ENCODE measurements at regions not wholly inside any gene's neighbourhood (a gene's known extent, or its start where the extent isn't known, plus 50 kb on each side); places are given as distances from the start of the nearest gene placed in this dataset.

- peak in 1 of 2 donors; percentile 12 for DNase-seq (ENCODE audit: extremely low read depth in 1 of 2, low read depth in 1 of 2)
Measured at GRCh38 chr2:12507295-12507694, 209.4 kb upstream of the TRIB2 start.

DNA sequence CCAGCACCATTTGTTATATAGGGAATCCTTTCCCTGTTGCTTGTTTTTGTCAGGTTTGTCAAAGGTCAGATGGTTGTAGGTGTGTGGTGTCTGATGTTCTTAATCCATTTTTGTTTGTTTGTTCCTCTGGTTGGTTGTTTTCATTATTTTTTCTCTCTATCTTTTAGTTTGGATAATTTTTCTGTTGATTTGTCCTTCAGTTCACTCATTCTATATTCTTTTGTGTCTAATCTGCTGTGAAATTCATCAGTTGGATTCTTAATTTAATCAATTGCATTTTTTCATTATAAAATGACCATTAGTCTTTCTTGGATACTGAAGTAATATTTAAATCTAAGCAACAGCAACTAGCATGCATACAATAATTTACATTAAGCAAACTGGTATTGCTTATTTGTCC lies 206.7 kb upstream of the TRIB2 start:
- no peak for DNase-seq (ENCODE audit: extremely low read depth in 1 of 2, low read depth in 1 of 2)

GRCh38 chr2:12513339-12513738 lies 203.4 kb upstream of the TRIB2 start:
- no peak for DNase-seq (ENCODE audit: extremely low read depth in 1 of 2, low read depth in 1 of 2)

- no peak for DNase-seq (ENCODE audit: extremely low read depth in 1 of 2, low read depth in 1 of 2)
Measured at GRCh38 chr2:12514168-12514567, 202.6 kb upstream of the TRIB2 start.

GRCh38 chr2:12514631-12515437 lies 201.9 kb upstream of the TRIB2 start:
- peak in 1 of 2 donors; percentile 20 for DNase-seq (ENCODE audit: extremely low read depth in 1 of 2, low read depth in 1 of 2)

GRCh38 chr2:12515871-12516270 lies 200.9 kb upstream of the TRIB2 start:
- DNase-seq (ENCODE audit: extremely low read depth in 1 of 2, low read depth in 1 of 2): no peak

- no peak for DNase-seq (ENCODE audit: extremely low read depth in 1 of 2, low read depth in 1 of 2)
Measured at GRCh38 chr2:12533337-12534005, 183.3 kb upstream of the TRIB2 start.

DNA sequence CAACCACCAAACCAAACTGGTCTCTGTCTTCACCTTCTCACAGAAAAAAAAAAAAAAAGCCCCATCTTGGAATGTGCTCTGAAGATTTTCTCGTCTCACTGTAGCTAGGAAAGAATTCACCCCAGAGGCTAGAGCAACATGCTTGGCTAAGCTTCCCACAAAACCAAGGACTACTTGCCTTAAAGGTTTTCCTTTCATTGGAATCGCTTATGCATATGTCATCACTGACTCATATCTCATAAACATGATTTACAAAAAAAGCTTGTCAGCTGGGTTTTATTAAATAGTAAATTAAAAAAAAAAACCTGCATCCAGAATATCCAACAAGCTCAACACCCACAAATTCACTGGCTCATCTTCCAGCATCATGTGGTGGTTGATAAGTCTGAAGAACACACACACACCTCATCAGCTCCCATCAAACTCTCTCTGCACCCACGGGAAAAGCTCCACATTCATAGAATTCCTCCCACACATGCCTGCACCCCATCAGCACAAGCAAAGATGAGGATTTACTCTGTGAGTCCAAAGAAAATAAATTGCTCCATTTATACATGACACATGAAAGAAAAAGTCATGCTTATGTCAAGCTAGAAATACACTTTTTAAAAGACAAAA lies 182.0 kb upstream of the TRIB2 start:
- DNase-seq (ENCODE audit: extremely low read depth in 1 of 2, low read depth in 1 of 2): no peak

DNA sequence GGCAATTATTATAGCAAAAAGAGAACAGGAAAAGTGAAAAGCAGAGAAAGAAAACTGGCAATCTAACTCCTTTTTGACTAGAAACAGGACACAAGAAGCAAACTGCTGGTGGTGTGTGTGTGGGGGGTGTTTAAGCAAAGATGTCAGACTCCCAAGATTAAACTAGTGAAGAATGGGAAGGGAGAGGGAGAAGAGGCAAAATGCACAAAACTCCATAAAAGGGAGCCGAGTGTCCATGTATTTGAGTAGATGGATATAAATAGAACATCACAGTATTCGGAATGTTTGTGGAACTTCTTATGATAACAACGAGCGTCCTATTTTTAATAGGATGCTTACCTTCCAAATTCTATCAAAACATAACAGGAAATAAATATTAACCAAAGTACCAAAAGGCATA lies 179.8 kb upstream of the TRIB2 start:
- DNase-seq (ENCODE audit: extremely low read depth in 1 of 2, low read depth in 1 of 2): no peak

GRCh38 chr2:12538138-12538694 lies 178.5 kb upstream of the TRIB2 start:
- DNase-seq (ENCODE audit: extremely low read depth in 1 of 2, low read depth in 1 of 2): no peak

DNA sequence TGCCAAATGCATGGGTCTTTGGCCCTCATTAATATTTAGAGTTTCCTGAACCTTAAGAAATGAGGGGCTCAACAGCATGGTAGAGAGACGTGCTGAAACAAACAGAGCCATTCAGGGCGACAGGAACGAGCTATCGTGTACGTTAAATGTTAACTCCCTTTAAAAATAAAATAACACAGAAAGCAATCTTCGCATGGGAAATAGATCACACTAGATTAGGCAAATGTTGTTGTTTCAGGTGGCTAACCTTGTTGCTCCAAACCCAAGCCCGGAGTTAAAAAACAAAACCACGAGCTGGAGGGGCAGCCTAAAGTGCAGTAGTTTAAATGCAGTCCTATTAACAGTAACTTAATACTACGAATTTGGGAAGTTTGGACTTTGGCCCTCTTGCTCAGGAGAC lies 177.4 kb upstream of the TRIB2 start:
- no peak for DNase-seq (ENCODE audit: extremely low read depth in 1 of 2, low read depth in 1 of 2)

DNA sequence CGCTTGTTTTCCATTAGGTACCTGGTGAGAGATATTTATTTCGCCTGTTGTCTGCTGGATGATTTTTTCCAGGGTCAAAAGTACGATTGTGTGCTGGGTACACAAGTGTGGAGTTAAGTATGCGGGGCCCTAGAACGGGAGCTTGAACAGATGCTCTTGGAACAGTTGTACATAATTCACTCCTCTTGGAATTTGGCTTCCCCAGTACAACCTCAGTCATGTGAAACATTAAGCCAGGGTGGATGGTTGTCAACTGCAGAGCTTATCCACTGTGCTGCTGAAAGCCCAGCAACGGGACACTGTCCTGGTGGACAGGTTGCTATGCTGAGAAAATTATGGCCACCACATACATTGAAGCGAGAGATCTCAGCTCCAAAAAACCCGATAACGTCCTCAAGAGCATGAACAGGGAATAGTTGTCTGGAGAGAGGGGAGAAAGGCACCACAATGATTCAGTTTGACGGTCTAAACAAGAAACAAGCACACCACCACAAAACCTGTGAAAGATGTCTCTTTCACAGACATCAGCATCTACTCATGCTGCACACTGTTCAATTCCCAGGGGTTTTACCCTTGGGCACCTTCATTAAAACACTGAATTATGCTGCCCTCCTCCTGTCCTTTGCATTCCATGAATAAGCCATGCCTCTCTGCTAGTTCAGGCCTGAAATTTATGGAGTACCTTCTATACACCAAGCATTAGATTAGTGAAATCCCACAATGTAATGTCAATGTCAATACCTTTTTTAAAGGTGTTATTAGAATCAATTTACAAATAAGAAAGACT lies 176.8 kb upstream of the TRIB2 start:
- no peak for DNase-seq (ENCODE audit: extremely low read depth in 1 of 2, low read depth in 1 of 2)

- DNase-seq (ENCODE audit: extremely low read depth in 1 of 2, low read depth in 1 of 2): no peak
Measured at GRCh38 chr2:12543076-12543977, 173.4 kb upstream of the TRIB2 start.

- no peak for DNase-seq (ENCODE audit: extremely low read depth in 1 of 2, low read depth in 1 of 2)
Measured at GRCh38 chr2:12543978-12544558, 172.7 kb upstream of the TRIB2 start.

DNA sequence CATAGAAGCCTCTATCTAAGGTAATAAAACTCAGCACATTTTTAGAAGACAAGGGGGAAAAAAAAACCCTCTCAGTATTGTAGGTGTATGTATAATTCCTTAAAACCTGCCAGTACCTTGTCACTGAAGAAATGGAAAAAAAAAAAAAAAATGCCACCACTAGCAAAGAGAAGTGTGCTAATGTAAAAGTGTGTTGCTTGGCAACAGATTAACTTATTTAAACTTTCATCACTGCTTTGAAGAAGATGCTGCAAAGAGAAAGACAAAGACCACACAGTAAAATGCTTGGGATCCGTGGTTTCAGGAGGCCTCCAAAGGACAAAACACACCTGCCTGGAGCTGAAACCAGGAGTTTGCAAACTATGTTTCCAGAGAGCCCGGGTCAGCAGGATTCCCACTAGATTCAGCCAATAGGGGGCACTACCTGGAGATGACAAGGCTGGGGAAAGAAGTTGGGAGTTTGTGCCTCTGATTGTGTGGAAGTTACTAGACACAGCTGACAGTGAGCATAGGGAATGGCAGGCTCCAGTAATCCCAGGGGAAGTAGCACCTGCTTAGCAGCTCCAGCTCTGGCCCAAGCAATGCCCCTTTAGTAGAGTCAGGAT lies 169.1 kb upstream of the TRIB2 start:
- DNase-seq (ENCODE audit: extremely low read depth in 1 of 2, low read depth in 1 of 2): no peak

DNA sequence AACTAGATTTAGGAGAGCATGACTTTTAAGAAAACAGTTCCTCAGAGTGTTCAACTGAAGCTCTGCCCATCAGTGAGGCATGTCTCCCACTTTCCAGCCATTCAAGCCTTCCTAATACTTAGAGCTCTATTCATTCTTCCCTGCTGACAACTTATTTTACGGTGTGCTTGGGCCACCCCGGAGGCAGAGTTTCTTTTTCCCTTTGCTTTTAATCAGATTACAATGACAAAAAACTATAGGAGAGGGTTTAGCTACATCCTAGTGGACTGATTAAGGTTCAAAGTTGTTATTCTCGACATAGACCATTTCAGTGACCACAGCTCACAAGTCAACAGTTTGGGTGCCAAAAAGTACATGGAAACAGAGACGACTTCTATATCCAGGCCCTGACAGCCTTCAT lies 167.8 kb upstream of the TRIB2 start:
- DNase-seq (ENCODE audit: extremely low read depth in 1 of 2, low read depth in 1 of 2): no peak

GRCh38 chr2:12549641-12550040 lies 167.1 kb upstream of the TRIB2 start:
- DNase-seq (ENCODE audit: extremely low read depth in 1 of 2, low read depth in 1 of 2): no peak

GRCh38 chr2:12552092-12552491 lies 164.6 kb upstream of the TRIB2 start:
- DNase-seq (ENCODE audit: extremely low read depth in 1 of 2, low read depth in 1 of 2): no peak
